ENCODE measurements at regions not wholly inside any gene's neighbourhood (a gene's known extent, or its start where the extent isn't known, plus 50 kb on each side); places are given as distances from the start of the nearest gene placed in this dataset.
A peak's percentile ranks its signal among the peaks of the same experiment; 100 is the strongest.

DNA sequence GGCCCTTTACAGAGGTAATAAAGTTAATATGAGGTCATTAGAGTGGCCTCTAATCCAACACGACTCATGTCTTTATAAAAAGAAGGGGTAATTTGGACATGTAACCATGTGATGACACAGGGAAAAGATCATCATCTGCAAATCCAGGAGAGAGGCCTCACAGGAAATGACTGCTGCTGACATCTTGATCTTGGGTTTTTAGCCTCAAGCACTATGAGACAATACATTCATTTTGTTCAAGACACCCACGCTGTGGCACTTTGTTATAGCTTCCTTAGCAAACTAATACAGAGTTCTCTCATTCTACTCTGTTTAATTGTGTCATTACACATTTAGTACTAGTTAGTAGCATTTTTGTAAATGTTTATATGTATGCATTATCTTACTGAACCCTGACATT is 64.0 kb upstream of the RUNX1 start:
- peak; percentile 10 for DNase-seq (ENCODE audit: low read depth)
- Histone ChIP-seq H3K4me1 (ENCODE audit: control insufficient read depth, insufficient read depth, low read length) (no peaks in the 10 kb centered on the region), H3K9me3 (ENCODE audit: control insufficient read depth, low read length) (no peaks in the 10 kb centered on the region), H3K9ac (ENCODE audit: low read length) (no peak overlapping the region), H3K36me3 (ENCODE audit: control insufficient read depth, insufficient read depth, low read length, severe bottlenecking) (no peaks in the 10 kb centered on the region), H3K27me3 (replicated peaks; ENCODE audit: control insufficient read depth, insufficient read depth, low read length) (no peaks in the 10 kb centered on the region), H3K4me3 (ENCODE audit: low read length) (no peak overlapping the region)

DNA sequence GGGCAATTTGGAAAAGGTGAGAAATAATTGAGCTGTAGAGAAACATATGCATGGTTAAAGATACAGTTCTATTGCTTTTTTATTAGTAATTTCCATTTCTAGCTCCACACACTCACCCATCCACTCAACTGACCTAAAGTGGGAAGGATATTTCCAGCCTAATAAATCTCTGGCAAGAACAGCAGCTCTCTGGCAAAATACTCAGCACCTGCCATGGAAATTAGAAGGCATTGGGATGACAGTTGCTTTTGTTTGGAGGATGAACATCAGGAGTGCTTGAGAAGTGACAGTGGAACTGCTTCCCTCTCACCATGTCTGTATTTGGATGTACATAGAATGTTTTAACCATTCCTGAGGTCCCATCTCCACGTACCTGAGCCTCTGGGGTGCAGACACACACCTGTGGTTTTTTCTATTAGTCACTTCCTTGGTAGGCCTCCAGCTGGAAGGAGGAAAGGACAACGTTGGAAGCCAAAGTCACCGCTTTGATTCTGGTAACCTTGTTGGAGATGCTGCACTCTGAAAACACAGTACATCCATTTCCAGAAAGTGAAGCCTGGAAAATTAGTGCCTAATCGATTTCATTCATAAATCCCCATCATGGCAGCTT is 62.3 kb upstream of the RUNX1 start:
- DNase-seq (ENCODE audit: low read depth), result no peak
- Histone ChIP-seq H3K9me3 (ENCODE audit: control insufficient read depth, low read length) (no peaks in the 10 kb centered on the region), H3K9ac (ENCODE audit: low read length) (no peak overlapping the region), H3K4me3 (ENCODE audit: low read length) (no peak overlapping the region), H3K27me3 (replicated peaks; ENCODE audit: control insufficient read depth, insufficient read depth, low read length) (no peaks in the 10 kb centered on the region), H3K36me3 (ENCODE audit: control insufficient read depth, insufficient read depth, low read length, severe bottlenecking) (no peaks in the 10 kb centered on the region), H3K4me1 (ENCODE audit: control insufficient read depth, insufficient read depth, low read length) (no peaks in the 10 kb centered on the region)

DNA sequence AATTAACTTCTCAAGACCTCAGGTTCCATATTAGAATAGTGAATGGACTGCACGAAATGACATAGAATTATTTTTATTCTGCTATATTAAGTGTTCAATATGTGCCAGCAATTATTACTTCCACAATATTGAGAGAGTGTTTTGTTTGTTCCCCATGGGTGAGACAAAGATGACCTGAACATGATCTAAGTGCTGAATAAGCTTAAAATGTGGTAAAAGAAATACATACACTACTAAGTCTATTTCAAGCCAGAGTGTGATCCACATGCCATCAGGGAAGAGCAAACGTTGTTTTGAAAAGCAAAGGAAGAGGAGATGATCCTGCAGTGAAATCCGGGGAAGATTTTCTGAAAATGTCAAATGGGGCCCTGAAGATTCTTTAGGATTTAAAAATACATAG is 59.8 kb upstream of the RUNX1 start:
- Histone ChIP-seq H3K9ac (ENCODE audit: low read length) (no peak overlapping the region), H3K9me3 (ENCODE audit: control insufficient read depth, low read length) (no peaks in the 10 kb centered on the region), H3K27me3 (replicated peaks; ENCODE audit: control insufficient read depth, insufficient read depth, low read length) (no peaks in the 10 kb centered on the region), H3K4me1 (ENCODE audit: control insufficient read depth, insufficient read depth, low read length) (no peaks in the 10 kb centered on the region), H3K36me3 (ENCODE audit: control insufficient read depth, insufficient read depth, low read length, severe bottlenecking) (no peaks in the 10 kb centered on the region), H3K4me3 (ENCODE audit: low read length) (no peak overlapping the region)
- DNase-seq (ENCODE audit: low read depth), result no peak

DNA sequence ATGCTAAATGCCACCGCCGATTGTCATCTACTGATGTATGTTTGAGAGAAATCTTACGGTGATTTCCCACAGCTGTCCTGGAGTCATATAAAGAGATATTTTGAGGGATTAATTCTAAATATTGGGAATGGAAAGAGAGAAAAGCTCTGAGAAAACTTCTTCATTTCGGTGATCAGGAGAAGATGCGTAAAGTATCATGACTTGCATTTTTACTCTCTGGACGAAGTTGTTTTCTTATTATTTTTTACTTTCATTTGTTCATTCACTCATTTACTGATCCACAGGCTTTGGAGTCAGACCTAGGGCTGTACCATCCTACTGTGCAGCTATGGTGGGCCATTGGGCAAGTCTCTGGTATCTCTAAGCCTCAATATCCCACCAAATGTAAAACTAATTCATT is 58.4 kb upstream of the RUNX1 start:
- Histone ChIP-seq H3K4me1 (ENCODE audit: control insufficient read depth, insufficient read depth, low read length) (no peaks in the 10 kb centered on the region), H3K36me3 (ENCODE audit: control insufficient read depth, insufficient read depth, low read length, severe bottlenecking) (no peaks in the 10 kb centered on the region), H3K9me3 (ENCODE audit: control insufficient read depth, low read length) (no peaks in the 10 kb centered on the region), H3K4me3 (ENCODE audit: low read length) (no peak overlapping the region), H3K27me3 (replicated peaks; ENCODE audit: control insufficient read depth, insufficient read depth, low read length) (no peaks in the 10 kb centered on the region), H3K9ac (ENCODE audit: low read length) (no peak overlapping the region)
- DNase-seq (ENCODE audit: low read depth), result no peak

DNA sequence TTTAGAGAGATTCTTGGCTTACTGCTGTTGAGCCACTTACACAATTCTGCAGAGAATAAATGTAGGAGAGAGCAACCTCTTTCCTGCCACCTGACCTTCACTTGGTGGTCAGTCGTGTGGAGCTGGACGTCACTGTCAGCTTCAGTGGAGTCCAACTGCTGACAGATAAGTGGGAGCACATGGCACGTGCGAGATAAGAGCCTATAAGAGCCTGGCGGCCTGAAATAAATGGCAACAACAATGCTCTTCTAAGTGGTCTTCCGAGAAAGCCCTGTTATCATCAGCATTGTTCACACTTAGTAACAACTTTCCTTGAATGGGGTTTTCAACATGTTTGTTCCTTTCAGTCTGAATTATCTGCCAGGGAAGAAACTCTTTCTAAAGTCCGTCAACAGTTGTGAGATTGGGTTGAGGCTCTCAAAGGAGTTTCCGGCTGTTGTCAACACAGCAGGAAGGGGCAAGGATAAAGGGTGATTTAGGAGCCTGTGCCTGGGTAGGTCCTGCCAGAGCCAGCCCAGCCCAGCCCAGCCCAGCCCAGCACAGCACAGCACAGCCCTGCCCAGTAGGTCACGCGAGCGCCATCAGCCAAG is 57.2 kb upstream of the RUNX1 start:
- Histone ChIP-seq H3K9ac (ENCODE audit: low read length) (no peak overlapping the region), H3K9me3 (ENCODE audit: control insufficient read depth, low read length) (no peaks in the 10 kb centered on the region), H3K4me1 (ENCODE audit: control insufficient read depth, insufficient read depth, low read length) (no peaks in the 10 kb centered on the region), H3K27me3 (replicated peaks; ENCODE audit: control insufficient read depth, insufficient read depth, low read length) (no peaks in the 10 kb centered on the region), H3K36me3 (ENCODE audit: control insufficient read depth, insufficient read depth, low read length, severe bottlenecking) (no peaks in the 10 kb centered on the region), H3K4me3 (ENCODE audit: low read length) (no peak overlapping the region)
- no peak for DNase-seq (ENCODE audit: low read depth)

DNA sequence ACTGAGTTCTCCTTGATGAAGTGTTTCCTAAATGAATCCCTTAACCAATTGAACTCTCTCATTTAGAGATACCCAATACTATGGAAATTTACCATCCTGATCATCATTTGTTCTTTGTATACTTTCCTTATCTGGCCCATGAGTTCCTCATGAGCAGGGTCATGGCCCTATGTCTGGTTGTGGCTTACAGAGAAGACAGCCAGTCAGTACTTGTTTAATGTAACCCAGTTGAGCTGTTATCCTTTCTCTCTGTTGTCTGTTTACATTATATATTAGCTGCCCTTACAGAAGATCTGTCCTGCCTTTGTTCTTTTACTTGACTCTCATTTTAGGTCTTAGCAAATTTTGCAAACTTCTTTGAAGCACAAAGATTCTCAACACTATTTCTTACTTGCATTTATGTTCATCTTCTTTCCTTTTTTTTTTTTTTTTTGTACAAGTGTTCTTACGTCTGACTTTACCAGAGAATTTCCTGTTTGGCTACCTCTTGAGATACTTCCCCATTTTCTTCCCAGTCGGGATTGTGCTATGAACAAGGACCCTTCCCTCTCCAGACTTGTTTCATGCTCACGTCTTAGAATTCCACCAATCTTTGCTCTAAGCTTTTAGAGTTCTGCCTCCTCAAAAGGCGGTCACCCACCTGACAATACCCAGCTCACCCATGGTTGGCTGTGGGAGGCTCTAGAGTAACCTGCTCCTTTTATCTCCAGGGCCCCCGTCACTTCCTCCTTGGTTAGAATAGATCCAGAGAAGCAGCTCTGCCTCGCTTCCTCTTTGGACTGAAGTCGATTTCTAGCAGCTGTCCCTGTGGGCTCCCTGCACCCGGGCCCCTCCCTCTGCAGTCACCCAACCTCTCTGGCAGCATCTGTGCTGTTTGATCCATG is 53.6 kb upstream of the RUNX1 start:
- no peaks in the 10 kb centered on the region for H3K4me1 ChIP-seq (ENCODE audit: control insufficient read depth, insufficient read depth, low read length)
- no peaks in the 10 kb centered on the region for H3K27me3 ChIP-seq (replicated peaks; ENCODE audit: control insufficient read depth, insufficient read depth, low read length)
- H3K9ac ChIP-seq (ENCODE audit: low read length), result no peak overlapping the region
- DNase-seq (ENCODE audit: low read depth), result no peak
- H3K36me3 ChIP-seq (ENCODE audit: control insufficient read depth, insufficient read depth, low read length, severe bottlenecking), result no peaks in the 10 kb centered on the region
- H3K4me3 ChIP-seq (ENCODE audit: low read length), result no peak overlapping the region
- no peaks in the 10 kb centered on the region for H3K9me3 ChIP-seq (ENCODE audit: control insufficient read depth, low read length)

DNA sequence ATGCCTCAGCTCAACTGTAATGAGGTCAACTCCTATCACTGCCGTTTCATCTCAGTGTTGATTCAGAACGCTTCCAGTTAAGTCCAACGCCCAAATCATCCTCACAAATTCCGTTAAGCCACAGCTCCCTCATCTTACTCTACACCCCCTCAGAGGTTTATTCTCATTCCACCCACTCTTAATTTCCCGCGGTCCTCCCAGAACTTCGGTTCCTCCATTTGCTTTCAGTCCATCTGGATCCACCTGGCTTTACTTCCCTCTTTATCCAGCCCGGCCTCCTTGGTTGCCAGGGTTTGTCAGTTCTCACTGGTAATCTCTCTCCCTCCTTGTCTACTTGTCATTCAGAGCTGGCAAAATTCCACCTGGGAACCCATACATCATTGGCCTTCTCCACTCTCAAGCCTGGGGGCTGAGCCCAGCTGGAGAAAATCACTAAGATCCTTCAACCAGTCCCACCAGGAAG is 51.3 kb upstream of the RUNX1 start:
- H3K4me3 ChIP-seq (ENCODE audit: low read length), result no peak overlapping the region
- peaks cover 18% of the 10 kb centered on the region for H3K4me1 ChIP-seq (ENCODE audit: control insufficient read depth, insufficient read depth, low read length)
- H3K9me3 ChIP-seq (ENCODE audit: control insufficient read depth, low read length), result no peaks in the 10 kb centered on the region
- H3K36me3 ChIP-seq (ENCODE audit: control insufficient read depth, insufficient read depth, low read length, severe bottlenecking), result no peaks in the 10 kb centered on the region
- no peaks in the 10 kb centered on the region for H3K27me3 ChIP-seq (replicated peaks; ENCODE audit: control insufficient read depth, insufficient read depth, low read length)
- no peak overlapping the region for H3K9ac ChIP-seq (ENCODE audit: low read length)
- DNase-seq (ENCODE audit: low read depth), result no peak

DNA sequence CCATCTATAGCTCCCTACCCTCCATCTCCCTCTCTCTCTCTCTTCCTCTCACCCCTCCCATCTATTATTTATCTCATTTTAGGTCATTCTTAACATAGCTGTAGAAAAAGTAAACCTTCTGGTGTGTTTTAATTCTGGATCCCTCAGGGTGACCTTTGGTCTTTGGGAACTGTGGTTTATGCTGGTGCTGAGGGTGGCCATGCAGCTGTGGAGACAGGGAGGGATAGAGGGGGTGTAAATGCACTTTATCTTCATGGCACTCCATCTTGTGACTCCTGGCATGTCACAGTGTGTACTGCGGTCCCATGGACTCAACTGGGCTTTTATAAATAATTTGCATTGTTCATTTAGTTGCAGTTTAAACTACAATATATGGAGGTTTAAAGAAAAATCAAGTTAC is 50.2 kb upstream of the RUNX1 start:
- Histone ChIP-seq H3K4me1 (ENCODE audit: control insufficient read depth, insufficient read depth, low read length) (peaks cover 21% of the 10 kb centered on the region), H3K27me3 (replicated peaks; ENCODE audit: control insufficient read depth, insufficient read depth, low read length) (no peaks in the 10 kb centered on the region), H3K4me3 (ENCODE audit: low read length) (no peak overlapping the region), H3K9ac (ENCODE audit: low read length) (no peak overlapping the region), H3K9me3 (ENCODE audit: control insufficient read depth, low read length) (no peaks in the 10 kb centered on the region), H3K36me3 (ENCODE audit: control insufficient read depth, insufficient read depth, low read length, severe bottlenecking) (no peaks in the 10 kb centered on the region)
- no peak for DNase-seq (ENCODE audit: low read depth)
